Kasumi-1 (cell line): ENCODE measurements at regions not wholly inside any gene's neighbourhood (a gene's known extent, or its start where the extent isn't known, plus 50 kb on each side); places are given as distances from the start of the nearest gene placed in this dataset.
A peak's percentile ranks its signal among the peaks of the same experiment; 100 is the strongest.
"Not testable (repeated sequence)": the region's sequence is repeated elsewhere in the genome, so short reads cannot be mapped to it uniquely, and the experiment has no call there.

Experiments used
- DNase-seq, 2 experiments: peaks; one replicate each; lab custom pipeline; 2025; lab: John Stamatoyannopoulos, UW

DNA sequence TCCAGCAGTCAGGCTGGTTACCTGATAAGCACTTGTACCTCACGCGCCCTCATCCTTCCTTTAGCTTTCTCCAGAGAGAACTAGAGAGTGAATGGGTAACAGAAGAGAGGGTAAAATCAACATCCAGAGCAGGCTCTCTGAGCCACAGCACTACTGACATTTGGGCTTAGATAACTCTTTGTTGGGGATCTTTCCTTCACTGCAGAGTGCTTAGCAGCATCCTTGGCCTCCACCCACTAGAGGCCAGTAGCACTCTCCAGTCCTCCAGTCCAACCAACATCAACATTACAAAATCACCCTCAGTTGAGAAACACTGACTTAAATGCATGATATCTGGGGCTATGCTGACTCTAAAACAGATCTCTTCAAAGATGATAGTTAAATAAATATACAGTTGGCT is 220.7 kb downstream of the TACR3 start:
- DNase-seq, result no peak

- no peak for DNase-seq
Observed at GRCh38 chr4:103498161-103499070, 221.4 kb downstream of the TACR3 start.

DNA sequence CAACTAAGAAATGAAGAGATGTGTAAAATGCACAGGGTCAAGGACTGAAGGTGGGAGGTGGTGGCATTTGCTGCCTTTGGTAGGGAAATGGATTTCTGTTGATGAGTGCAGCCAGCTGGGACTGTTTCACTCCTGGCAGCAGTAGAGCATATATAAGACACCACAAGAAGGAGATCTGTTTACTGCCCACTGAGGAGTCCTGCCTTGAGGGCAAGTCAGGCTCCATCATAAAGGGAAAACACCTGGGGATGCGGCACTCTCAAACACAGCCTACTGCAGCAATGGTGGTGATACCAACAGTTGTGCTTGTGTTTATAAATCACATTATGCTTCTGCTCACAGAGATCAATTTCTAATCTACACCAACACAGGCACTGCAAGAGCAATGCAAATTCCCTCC is 222.1 kb downstream of the TACR3 start:
- DNase-seq, result no peak

- DNase-seq, result no peak
Observed at GRCh38 chr4:103496800-103497199, 223.0 kb downstream of the TACR3 start.

GRCh38 chr4:103493450-103494159 is 226.2 kb downstream of the TACR3 start:
- no peak for DNase-seq

- DNase-seq, result not testable (repeated sequence)
Observed at GRCh38 chr4:103485296-103485695, 234.5 kb downstream of the TACR3 start.

GRCh38 chr4:103484521-103484920 is 235.3 kb downstream of the TACR3 start:
- no peak for DNase-seq

GRCh38 chr4:103482893-103483292 is 236.9 kb downstream of the TACR3 start:
- DNase-seq, result no peak

DNA sequence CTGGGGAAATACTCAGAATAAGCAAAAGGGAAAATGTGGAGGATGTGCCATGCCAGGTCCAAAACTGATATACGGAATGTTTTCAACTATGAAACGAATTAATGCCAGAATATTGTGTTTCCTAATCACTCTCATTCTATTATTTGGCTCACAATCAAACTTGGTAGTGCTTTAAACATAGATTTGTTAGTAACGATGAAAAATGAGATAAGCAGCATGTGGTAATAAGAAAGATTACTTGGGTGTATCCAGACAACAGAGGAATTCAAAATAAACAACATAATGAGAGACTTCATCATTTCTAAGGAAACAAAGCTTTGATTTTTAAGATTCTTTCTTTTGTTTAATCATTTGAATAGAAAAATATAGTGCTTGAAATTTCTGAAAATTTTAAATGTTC is 237.3 kb downstream of the TACR3 start:
- no peak for DNase-seq

GRCh38 chr4:103478734-103479133 is 241.1 kb downstream of the TACR3 start:
- peak in 1 of 2 experiments; percentile 7 for DNase-seq

DNA sequence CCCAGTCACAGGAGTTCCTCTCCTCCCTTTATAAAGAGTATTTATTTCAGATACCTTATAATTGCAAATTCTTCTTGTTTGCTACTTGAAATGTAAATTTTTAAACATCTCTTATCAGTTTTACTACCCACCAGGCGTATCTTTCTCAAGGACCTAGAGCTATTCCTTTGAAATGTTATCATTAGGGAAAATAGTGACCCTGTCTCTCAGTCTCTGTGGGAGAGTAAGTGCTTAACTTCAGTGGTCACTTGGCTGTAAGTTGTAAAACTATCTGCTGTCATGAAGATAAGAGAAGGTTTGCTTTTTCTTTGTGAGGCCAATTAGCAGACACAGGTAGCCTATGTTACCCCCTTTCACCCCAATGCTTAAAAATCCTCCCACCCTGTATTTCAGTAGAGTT is 241.6 kb downstream of the TACR3 start:
- no peak for DNase-seq

GRCh38 chr4:103457566-103457965 is 259.4 kb upstream of the CENPE start:
- DNase-seq, result no peak

GRCh38 chr4:103451341-103451740 is 253.2 kb upstream of the CENPE start:
- no peak for DNase-seq

DNA sequence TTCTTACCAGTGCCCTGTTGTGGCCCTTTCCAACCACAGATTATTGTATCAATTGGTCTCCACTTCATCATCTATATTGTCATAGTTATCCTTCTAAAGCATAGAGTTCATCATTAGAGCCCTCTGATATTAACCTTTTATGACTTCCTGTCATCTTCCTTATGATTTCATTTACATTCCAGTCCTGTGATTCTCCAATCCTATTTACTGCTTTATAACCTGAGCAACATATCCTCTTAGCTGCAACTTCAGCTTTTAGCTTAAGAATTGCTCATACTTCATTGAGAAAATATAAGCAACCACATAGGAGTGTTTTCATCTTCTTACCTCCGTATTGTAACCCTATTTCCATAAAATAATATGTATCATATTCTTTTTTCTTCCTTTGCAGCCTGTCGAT is 252.6 kb upstream of the CENPE start:
- no peak for DNase-seq

GRCh38 chr4:103449296-103450023 is 251.3 kb upstream of the CENPE start:
- DNase-seq, result no peak

- no peak for DNase-seq
Observed at GRCh38 chr4:103445377-103445776, 247.2 kb upstream of the CENPE start.

DNA sequence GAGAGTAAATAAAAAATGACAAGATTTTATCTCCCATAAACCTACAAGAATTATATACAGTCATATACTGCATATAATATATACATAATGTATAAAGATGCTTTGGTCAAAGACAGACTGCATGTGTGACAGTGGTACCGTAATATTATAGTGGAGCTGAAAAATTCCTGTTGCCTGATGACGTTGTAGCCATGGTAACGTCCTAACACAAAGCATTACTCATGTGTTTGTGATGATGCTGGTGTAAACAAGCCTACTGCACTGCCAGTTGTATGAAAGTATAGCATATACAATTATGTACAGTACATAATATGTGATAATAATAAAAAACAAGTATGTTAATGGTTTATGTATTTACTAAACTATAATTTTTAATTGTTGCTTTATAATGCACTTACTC is 245.2 kb upstream of the CENPE start:
- no peak for DNase-seq

GRCh38 chr4:103429283-103429682 is 231.1 kb upstream of the CENPE start:
- no peak for DNase-seq

- DNase-seq, result no peak
Observed at GRCh38 chr4:103425406-103425805, 227.3 kb upstream of the CENPE start.

GRCh38 chr4:103424853-103425252 is 226.7 kb upstream of the CENPE start:
- no peak for DNase-seq

GRCh38 chr4:103423261-103423660 is 225.1 kb upstream of the CENPE start:
- no peak for DNase-seq

- no peak for DNase-seq
Observed at GRCh38 chr4:103422467-103423219, 224.5 kb upstream of the CENPE start.
